ENCODE measurements at regions not wholly inside any gene's neighbourhood (a gene's known extent, or its start where the extent isn't known, plus 50 kb on each side); places are given as distances from the start of the nearest gene placed in this dataset.

DNA sequence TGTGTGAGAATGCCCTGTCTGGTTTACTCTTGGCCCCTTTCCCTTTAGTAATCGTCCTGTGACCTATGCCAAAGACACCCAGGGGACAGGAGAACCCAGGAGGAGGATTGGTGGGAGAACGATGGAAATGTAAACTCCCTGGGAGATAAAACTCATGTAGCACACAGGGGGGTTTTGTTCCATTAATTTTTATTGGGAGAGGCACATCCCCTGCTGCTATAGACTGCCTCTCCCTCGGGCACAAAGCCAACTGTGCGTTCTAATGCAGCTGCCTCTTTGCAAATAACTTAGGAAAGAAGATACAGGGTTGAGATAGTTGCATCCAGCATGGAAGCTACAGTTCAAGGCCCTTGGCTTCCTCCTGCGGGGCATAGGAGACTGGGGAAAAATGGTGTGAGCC is 489.6 kb downstream of the SLC4A3 start:
- TF ChIP-seq, protein P1, sequence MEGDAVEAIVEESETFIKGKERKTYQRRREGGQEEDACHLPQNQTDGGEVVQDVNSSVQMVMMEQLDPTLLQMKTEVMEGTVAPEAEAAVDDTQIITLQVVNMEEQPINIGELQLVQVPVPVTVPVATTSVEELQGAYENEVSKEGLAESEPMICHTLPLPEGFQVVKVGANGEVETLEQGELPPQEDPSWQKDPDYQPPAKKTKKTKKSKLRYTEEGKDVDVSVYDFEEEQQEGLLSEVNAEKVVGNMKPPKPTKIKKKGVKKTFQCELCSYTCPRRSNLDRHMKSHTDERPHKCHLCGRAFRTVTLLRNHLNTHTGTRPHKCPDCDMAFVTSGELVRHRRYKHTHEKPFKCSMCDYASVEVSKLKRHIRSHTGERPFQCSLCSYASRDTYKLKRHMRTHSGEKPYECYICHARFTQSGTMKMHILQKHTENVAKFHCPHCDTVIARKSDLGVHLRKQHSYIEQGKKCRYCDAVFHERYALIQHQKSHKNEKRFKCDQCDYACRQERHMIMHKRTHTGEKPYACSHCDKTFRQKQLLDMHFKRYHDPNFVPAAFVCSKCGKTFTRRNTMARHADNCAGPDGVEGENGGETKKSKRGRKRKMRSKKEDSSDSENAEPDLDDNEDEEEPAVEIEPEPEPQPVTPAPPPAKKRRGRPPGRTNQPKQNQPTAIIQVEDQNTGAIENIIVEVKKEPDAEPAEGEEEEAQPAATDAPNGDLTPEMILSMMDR (IDR thresholded peaks at IDR 0.05) = no peak
- TF ChIP-seq POLR2A (IDR thresholded peaks at IDR 0.05) = no peak
